GM18861 (cell line): ENCODE measurements at regions not wholly inside any gene's neighbourhood (a gene's known extent, or its start where the extent isn't known, plus 50 kb on each side); places are given as distances from the start of the nearest gene placed in this dataset.
"Not testable (repeated sequence)": the region's sequence is repeated elsewhere in the genome, so short reads cannot be mapped to it uniquely, and the experiment has no call there.

Source experiments
- ATAC-seq: cut with Tn5 transposase; IDR thresholded peaks from one replicate; pipeline ENCODE4 v1.9.1; 2021; ENCODE audit not compliant: unreplicated experiment

DNA sequence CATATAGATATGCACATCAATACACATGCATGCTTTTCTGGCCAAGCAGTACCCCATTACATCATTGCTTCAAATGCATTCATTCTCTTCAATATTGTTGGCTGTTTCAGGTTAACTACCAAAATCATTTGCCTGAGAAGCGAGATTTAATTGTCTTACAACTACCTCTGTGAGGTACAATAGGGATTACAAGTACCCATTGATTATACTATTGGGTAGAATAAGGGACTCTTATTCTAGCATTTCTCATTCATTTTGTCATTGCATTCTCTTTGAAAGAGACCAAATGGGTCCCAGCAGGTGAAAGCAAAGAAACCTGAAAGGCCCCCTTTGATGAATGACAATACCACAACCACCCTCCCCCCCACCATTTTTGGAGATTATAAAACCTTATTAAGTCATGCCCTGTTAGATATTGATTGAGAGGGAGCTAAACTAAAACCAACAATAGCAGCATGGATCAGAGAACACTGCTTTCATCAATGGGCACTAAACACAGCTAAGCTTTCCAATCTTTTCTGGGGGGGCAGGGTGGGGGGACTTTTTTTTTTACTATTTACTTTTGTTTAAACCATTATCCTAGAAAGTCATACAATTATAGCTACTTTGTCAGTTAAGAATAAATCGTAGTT is 375.0 kb upstream of the CCNH start:
- ATAC-seq = no peak

DNA sequence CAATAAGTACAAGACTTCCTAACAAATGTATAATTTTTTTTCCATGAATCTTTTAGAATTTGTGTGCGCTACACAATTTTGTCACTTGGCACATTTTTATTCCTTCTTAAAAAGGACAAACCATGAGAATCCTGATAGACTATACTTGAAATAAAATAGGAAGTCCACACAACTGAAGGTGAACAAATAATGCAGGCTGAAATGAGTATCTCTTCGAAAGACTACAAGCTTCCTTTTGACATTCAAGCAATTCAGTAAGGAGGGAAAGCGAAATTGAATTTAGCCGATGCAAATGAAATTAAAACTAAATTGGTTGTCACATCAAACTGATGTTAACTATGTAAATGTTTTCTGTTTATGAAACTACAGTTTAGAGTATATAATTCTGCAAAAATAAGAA is 374.4 kb upstream of the CCNH start:
- no peak for ATAC-seq

DNA sequence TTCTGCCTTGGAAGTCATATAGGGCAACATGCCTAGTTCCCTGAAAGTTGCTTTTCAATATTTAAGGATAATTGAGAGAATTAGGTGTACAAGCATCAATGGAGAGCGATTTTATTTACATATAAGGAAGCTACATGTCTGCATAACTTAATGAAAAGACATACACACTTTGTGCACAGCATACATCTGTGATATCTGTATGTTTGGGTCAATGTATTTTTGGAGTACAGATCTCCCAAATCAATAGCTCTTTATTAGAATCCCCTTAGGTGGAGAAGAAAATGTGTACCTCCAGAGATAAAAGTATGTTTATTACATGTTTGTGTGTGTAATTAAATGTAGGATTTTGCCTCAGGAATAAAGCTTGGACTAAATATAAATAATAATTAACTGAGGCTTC is 373.7 kb upstream of the CCNH start:
- ATAC-seq = no peak

DNA sequence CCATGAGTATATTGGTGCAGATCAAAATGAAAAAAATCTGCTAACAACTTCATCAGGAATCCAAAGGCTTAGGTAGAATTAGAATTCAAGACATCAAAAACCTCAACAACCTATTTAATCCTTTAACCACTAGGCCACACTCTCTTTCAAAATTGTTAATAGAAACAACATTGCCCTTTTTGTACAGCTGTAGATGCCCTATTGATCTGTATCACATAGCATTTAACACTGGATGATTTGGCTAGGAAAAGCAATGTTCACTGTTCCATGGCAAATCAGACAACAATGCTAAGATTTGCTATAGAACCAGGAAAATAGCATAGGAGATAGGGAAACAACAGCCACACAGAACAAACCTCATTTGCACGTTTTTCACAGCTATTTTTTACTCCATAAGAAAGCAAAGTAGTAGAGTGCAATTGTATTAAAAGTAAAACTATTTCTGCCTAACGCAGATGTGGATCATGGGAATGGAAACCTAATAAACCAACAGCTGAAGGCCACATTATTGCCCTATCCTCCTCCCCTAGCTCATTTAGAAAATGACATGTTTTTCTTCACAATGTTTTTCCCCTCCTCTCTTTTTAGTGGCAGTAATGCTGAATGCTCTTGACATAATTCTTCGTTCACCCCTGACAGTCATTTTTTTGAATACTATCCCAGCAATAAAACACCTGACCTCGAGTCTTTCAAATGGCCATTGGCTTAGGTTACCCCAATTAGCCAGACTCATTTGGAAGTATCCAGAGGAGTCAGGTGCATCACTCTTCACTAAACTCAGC is 373.0 kb upstream of the CCNH start:
- ATAC-seq = no peak

DNA sequence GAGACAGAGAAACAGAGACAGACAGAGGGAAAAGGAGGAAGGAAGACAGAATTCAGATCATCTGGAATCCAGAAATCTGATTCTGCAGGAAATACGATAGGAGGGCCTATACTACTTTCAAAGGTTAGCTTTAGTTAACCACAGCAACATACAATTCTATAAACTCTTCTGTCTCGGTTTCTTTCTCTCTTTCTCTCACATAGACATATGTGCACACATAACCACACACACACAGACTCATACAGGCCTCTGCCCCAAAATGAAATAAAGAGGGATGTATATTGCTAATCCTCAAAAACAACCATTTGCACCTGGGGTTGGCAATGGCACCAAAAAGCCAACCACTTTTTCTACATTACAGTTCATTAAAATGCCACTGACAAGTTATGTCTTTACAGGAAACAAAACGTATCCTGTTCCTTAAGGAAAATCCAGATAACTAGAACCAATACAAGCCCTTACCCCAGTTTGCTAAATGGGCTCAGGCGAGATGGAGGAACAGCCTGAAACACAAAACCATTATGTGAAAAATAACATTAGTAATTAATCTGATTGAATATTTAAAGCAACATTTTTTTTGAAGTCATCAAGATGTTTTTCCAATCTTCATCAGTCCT is 372.3 kb upstream of the CCNH start:
- ATAC-seq = no peak

DNA sequence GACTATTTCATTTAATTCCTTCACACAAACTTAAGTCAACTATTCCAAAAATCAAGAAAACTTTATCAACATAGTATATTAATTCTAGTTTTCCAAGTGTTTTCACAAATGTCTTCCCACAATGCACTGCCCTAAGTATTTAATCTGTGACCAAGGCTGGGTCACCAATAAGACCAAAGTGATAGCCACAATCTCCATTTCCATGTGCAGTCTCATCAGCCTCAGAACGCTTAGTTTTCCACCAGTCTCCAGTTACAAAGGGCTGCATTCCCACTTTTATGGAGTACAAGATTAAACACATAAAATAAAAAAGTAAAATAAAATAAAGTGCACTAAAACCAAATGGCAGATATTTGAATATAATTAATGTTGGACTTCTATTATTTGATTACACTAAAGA is 371.6 kb upstream of the CCNH start:
- no peak for ATAC-seq

DNA sequence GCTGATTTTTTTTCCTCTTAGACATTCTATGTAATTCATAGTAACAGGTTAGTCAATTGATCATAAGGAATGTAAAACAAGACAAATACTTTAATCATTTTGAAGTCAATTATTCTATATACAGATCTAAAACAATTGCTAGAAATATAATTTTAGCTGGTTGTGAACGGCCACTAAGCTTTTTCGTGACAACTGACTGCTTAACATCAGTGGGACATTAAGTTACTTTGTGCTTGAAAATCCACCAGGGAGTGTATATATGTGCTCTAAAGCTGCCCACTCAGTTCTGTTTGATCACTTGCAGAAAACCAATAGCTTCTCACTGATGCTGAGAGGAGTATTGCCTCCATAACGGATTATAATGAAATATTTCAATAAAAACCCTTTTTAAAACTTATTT is 370.2 kb upstream of the CCNH start:
- no peak for ATAC-seq

DNA sequence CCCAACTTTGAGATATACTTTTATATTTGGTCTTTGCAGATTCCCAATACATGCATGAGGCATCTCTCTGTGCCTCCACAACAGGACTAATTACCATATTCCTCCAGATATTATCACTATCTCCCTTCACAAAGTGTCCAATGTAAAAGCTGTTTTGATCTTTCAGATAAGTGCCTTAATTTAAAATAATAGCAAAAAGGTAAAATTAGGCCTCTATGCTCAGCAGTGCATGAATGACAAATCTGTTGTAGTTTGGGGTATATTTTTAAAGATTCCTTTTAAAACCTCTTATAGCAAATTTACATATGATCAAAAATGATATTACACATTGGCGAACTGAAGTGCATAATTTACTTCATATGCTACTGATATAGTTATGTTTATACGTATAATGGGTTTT is 369.2 kb upstream of the CCNH start:
- no peak for ATAC-seq

DNA sequence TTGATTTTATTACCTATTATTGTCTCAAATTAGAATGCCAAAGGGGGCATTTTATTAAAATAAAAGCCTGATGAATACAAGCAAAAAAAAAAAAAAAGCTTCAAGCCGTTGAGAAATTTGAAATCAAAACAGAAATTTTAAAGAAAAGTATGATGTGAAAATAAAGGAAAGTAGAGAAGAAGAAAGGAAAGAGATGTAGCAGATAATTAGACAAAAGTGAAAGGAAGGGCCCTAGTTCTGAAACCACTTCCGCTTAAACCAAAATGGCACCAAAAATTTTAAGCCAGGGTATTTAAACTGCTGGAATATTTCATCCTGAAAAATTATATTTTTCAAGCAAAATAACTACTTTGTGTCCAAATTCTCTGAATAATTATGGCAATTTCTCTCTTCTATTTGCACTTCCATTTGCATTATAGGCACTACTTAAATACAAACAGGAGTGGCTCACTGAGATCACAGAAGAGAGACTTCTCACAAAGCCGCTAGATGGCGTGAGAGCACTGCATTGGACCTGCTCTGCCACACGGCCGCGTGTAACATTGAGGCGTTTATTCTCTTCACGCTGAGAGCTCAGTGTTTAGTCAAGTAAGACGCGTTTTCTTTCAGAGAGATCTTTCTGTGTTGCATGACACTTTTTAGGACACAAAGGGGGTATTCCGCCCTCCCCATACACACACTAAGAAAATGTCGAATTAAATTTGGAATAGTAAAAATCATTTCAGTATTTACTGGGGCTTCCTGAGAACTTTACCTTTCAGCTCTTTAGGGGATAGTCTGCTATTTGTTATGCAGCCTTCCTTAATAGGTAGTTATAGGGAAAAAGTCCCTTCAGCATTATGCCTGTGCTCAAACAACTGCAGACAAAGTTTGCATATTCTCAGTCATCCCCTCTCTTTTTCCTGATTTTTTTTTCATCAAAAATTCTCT is 368.4 kb upstream of the CCNH start:
- ATAC-seq = peak; percentile 99

DNA sequence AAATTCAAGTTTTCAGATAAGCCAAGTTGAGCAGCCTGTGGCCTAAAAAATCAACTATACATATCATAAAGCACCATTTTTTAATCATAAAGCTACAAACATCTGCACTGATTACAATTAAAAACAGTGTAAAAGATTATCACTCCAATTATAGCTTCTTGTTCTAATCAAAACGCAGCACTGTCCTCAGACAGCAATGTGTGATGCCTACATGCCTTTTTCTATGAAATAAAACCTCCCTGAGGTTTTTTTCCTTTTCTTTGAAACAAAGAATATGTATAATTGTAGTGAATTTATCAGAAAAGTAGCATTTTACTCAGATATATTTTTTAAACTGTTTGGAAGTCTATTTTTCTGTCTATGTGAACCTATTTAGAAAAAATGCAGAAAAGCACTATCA is 366.1 kb upstream of the CCNH start:
- no peak for ATAC-seq

DNA sequence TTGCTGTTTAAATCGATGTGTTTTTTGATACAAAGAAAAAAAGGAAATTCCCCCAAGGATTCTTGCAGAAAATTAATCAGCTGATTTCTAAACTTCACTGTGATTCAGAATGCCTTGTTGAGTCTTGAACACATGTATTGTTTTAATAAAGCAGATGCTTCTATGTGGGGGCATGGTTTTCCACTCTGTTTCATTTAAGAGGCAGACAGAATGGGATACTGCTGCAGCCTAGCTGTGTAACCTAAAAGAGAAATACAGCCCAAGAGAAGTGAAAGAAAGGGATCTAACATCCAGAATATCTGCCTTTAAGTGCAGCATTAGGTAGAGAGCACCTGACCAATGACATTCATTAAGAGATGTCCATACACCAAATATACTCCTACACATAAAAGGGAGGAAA is 365.1 kb upstream of the CCNH start:
- no peak for ATAC-seq

DNA sequence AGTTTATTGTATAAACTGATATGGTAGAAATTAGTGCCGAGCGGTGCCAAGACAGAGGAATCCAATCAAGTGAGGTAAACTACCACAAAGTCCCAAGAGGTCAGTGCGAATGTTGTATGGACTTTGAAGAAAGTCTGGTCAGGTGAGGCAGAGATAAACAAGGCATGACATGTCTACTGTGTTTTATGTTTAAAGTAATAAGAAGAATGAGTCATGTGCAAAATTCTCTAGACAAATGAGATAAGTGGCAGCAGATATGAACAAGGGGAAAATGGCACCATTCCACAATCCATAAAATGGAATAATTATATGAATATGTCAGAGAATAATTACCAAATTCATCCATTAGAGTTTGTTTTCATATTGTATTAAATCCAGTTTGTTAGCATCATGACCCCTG is 364.1 kb upstream of the CCNH start:
- no peak for ATAC-seq

DNA sequence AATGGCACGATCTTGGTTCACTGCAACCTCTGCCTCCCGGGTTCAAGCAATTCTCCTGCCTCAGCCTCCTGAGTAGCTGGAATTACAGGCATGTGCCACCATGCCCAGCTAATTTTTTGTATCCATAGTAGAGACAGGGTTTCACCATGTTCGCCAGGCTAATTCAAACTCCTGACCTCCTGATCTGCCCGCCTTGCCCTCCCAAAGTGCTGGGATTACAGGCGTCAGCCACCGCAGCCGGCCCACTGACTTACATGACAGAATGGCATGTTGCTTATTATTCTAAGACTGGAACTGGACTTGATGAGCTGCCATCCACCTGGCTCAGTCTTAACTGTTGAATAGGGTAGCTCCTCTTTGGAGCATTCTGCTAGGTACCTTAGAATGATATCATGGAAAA is 363.6 kb upstream of the CCNH start:
- ATAC-seq = not testable (repeated sequence)

DNA sequence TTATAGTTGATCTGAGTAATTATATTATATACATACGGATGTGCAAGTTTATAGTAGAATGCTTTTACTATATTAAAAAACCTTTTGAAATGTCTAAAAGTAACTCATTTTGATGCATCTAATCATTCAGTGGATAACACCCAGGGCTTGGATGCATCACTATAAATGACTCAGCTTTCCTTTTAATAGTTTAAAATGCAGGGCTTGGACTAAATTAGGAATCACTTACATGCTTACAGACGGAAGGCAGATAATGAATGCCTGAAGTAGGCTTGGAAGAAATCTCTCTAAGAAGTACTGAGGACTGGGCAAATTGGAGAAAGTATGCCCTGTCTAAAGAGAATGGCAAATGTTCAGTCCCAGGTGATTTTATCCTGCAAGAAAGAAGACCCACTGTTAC is 362.5 kb upstream of the CCNH start:
- ATAC-seq = no peak

DNA sequence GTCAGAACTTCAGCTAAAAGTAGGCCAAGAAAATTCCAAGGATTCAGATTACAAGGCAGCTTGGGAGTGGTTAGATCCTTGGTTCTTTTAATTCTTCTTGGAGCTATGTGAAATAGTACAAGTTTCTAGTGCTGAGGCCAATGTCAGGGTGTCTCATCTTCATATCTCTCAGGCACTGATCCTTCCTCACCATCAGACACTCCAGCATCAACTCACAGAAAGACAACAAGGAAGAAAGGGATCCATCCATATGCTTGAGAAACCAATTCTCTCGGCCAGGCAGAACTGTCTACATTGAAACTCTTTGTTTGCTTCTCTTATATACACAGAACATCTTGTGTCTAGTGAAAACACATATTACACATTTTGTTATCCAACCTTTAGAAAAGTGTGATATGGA is 362.1 kb upstream of the CCNH start:
- ATAC-seq = no peak

DNA sequence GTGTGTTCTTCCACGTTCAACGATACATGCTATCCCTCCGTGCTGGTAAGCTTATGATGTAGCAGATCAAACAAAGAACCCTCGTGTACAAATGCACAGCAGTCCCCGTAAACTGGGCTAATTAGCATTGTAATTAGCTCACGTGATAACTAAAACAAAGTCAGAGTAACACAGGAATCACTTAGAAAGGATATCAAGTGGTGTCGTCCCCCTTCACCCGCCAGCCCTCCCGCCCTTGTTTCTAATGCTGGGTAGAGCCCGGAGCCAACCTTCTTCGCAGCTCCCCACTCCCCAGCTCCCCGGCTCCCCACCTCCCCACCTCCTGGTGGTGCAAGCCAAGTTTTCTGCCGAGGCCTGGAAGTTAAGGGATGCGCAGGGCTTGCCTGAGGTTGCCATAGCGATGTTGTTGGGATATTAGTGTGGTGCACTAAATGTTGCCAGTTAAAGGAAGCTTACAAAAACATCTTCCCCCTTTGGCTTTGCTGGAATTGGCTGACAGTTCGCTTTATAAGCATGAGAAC is 357.9 kb upstream of the CCNH start:
- no peak for ATAC-seq

DNA sequence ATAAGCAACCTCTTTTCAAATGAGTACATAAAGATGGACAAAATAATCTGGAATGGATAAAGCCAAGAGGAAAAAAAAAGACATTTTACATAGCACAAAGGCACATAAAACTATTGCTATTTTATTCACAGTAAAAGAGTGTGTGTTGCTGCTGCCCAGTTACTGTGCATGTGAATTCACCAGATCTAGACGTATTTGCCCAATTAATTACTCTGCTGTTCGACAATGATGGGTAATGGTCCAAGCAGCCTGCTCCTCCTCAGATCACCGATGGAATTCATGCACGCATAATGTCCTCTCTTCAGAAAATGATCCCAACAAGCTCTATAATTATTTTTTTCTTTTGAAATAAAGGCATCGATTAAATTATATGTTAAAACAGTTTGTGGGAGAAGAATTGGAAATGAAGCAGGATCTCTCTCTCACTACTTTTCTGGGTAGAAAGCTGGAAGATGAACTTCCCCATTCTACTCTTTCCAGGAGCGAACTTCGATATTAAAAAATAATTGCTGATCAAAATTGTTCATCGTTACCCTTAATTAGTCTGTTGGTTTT is 357.4 kb upstream of the CCNH start:
- no peak for ATAC-seq

DNA sequence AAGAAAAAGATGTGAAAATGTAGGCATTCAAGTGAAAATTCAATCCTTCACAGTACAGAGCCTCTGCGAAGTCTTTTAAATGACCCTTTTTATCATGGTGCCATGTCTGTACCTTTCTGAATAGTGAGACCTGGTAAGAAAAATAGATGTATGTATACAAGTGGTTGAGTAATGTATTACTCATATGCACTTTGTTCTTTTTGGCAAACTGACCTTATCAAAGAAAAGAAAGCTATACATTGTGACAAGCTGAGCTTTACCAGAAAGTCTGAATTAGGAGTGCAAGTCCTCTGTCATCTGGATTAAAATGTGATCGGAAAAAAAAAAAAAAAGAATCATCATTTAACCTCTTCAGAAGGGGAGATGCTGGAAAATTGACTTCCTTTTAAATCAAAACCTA is 356.4 kb upstream of the CCNH start:
- ATAC-seq = no peak

DNA sequence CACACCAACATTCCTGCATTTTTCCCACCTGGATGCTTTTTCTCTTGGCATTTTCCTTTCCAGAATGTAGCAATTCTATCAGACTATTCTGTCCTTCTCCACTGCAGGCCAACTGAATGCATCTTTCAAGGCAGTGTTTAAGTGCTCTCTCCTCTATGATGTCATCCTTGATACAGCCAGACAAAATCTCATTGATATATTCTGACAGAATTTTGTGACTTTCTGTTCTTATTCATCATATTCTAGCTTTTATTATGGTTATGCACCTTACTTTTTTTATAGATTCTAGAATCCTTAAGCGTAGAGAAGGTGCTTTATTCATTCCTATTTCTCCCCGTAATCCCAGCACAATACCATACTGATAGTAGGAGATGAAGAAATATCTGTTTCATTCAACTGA is 355.5 kb upstream of the CCNH start:
- no peak for ATAC-seq

DNA sequence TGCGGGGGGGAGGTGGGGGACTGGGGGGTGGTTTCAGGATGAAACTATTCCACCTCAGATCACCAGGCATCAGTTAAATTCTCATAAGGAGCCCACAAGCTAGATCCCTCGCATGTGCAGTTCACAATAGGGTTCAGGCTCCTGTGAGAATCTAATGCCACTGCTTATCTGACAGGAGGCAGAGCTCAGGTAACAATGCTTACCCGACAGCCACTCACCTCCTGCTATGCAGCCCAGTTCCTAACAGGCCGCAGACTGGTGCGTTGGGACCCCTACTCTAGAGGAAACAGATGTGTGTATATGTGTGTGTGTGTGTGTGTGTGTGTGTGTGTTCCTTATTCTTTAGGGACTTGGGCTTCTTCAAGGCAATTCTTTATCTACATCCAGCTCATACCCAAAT is 352.3 kb upstream of the CCNH start:
- no peak for ATAC-seq

DNA sequence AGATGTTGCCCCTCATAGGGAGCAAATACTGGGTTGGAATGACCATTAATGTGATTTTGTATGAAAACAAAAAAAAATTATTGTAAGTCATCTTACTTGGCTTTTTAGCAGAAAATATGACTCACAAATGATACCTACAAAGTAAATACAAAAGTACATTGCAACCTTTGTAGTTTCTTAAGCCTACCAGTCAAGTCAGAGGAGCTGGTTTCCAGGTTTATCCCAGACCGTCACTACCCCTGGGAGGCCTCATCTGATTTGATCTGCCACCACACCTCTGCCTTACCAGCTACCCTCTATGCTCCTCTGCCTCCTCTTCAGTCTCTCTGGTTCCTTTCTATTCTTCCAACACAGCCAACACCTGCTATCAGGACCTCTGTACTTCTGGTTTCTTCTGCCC is 349.9 kb upstream of the CCNH start:
- ATAC-seq = no peak
